HepG2 (cell line): ENCODE measurements at regions not wholly inside any gene's neighbourhood (a gene's known extent, or its start where the extent isn't known, plus 50 kb on each side); places are given as distances from the start of the nearest gene placed in this dataset.

Source experiments
- ATAC-seq: fragments of 200-7000 bp; cut with Tn5 transposase; 3 replicates; pipeline ENCODE4 v1.9.1; 2020; ENCODE audit warnings: mild to moderate bottlenecking, moderate library complexity
- BruUV-seq: library from RNA; stranded (reverse); fragments of 400-500 nt; replicated peaks from 2 replicates; lab custom pipeline; 2021; lab: Mats Ljungman, UMichigan
- CTCF ChIA-PET: fragments of 300-600 bp; formaldehyde crosslinking; extraction: SDS; loops from one replicate; lab custom pipeline; 2021; ENCODE audit warnings: low total read pairs, inconsistent platforms, low intra/inter-chr PET ratio; lab: Yijun Ruan, JAX
- POLR2A ChIA-PET: fragments of 350-600 bp; sonication (Branson Sonifier 250); formaldehyde crosslinking; loops from one replicate; lab custom pipeline; 2020; ENCODE audit warnings: antibody characterized with exemption, inconsistent platforms; lab: Yijun Ruan, JAX
- DNase-seq: peaks from one replicate; pipeline ENCODE4 v3.0.0-alpha.2; 2015; ENCODE audit warnings: low spot score
- FAIRE-seq: peaks from 3 replicates; lab custom pipeline; 2011; peaks lifted over from hg19 to GRCh38; lab: Jason Lieb, UNC
- H2AFZ ChIP-seq: one replicate; pipeline ENCODE4 v1.6.1; 2011; ENCODE audit warnings: low read length, inconsistent platforms
- H3K27ac ChIP-seq: fragments of 300-600 bp; 3 replicates; pipeline ENCODE4 v1.8.0; 2011; ENCODE audit warnings: mixed run types, mild to moderate bottlenecking, mixed read lengths, low read length, inconsistent platforms; ENCODE audit not compliant: insufficient read depth; ENCODE audit errors: extremely low read length
- H3K27me3 ChIP-seq, 2 experiments: fragments of 200-600 bp in 1 of 2; 2 replicates in 1 of 2; 3 replicates in 1 of 2; pipeline versions ENCODE4 v1.6.0 to v1.8.0; 2011; ENCODE audit warnings: low read length in 2 of 2, mild to moderate bottlenecking in 2 of 2, moderate library complexity in 2 of 2, inconsistent platforms in 1 of 2; ENCODE audit not compliant: insufficient read depth in 2 of 2, control insufficient read depth in 1 of 2
- H3K36me3 ChIP-seq, 2 experiments: fragments of 200-600 bp in 1 of 2; replicated peaks in 1 of 2; 2 replicates in 1 of 2; 3 replicates in 1 of 2; pipeline versions ENCODE4 v1.5.1 to v1.8.0; 2011; ENCODE audit warnings: low read length in 2 of 2, inconsistent platforms in 1 of 2; ENCODE audit not compliant: insufficient read depth in 2 of 2, control insufficient read depth in 1 of 2
- H3K4me1 ChIP-seq: 2 replicates; pipeline ENCODE4 v1.5.1; 2012; ENCODE audit warnings: low read length, inconsistent platforms; ENCODE audit not compliant: insufficient read depth
- H3K4me2 ChIP-seq: 2 replicates; pipeline ENCODE4 v1.6.0; 2011; ENCODE audit warnings: low read depth, low read length, inconsistent platforms
- H3K4me3 ChIP-seq, 3 experiments: fragments of 200-600 bp in 1 of 3; sonication (generic), shearing (Covaris generic) in 1 of 3; replicated peaks in 1 of 3; 2 replicates each; pipeline ENCODE4 v1.5.1; 2011 to 2016; ENCODE audit warnings: low read length in 3 of 3, inconsistent platforms in 2 of 3, low read depth in 2 of 3, mild to moderate bottlenecking in 2 of 3, control low read depth in 1 of 3, mixed read lengths in 1 of 3; ENCODE audit not compliant: insufficient read depth in 1 of 3
- H3K79me2 ChIP-seq: one replicate; pipeline ENCODE4 v1.6.1; 2011; ENCODE audit warnings: low read length, inconsistent platforms; ENCODE audit not compliant: insufficient read depth
- H3K9ac ChIP-seq: 2 replicates; pipeline ENCODE4 v1.6.0; 2011; ENCODE audit warnings: mild to moderate bottlenecking, low read depth, low read length, inconsistent platforms; ENCODE audit not compliant: insufficient read depth
- H3K9me3 ChIP-seq: 2 replicates; pipeline ENCODE4 v1.5.1; 2012; ENCODE audit warnings: mild to moderate bottlenecking, low read length
- H4K20me1 ChIP-seq: 2 replicates; pipeline ENCODE4 v1.6.0; 2011; ENCODE audit warnings: inconsistent platforms, mild to moderate bottlenecking, low read length, moderate library complexity; ENCODE audit not compliant: insufficient read depth
- ELF1 ChIP-seq: sonication (generic); formaldehyde crosslinking; IDR thresholded peaks from 2 replicates; pipeline ENCODE4 v1.4.0; 2020; ENCODE audit warnings: missing genetic modification reagents
- FOXM1 ChIP-seq: sonication (generic); formaldehyde crosslinking; IDR thresholded peaks from 2 replicates; pipeline ENCODE4 v1.5.0; 2020; ENCODE audit warnings: missing genetic modification reagents
- GLI4 ChIP-seq: sonication (generic); formaldehyde crosslinking; IDR thresholded peaks from 2 replicates; pipeline ENCODE4 v1.5.1; 2020; ENCODE audit warnings: missing genetic modification reagents, mild to moderate bottlenecking, moderate library complexity, borderline replicate concordance
- HES4 ChIP-seq: sonication (generic); formaldehyde crosslinking; IDR thresholded peaks from 2 replicates; pipeline ENCODE4 v1.9.0; 2021; ENCODE audit warnings: mild to moderate bottlenecking, missing genetic modification reagents, borderline replicate concordance
- MYNN ChIP-seq: sonication (generic); formaldehyde crosslinking; IDR thresholded peaks from 2 replicates; pipeline ENCODE4 v1.4.0; 2020; ENCODE audit warnings: mild to moderate bottlenecking, low read depth, missing genetic modification reagents
- SP1 ChIP-seq, 2 experiments: fragments of 450-650 bp in 1 of 2; sonication (generic) in 1 of 2; formaldehyde crosslinking in 1 of 2; IDR thresholded peaks; 2 replicates each; pipeline versions ENCODE4 v1.4.0 to v1.6.1; 2016 to 2020; ENCODE audit warnings: missing genetic modification reagents in 1 of 2
- ZNF282 ChIP-seq: fragments of 450-650 bp; IDR thresholded peaks from 2 replicates; pipeline ENCODE4 v1.6.1; 2018; ENCODE audit not compliant: partially characterized antibody
- ZNF441 ChIP-seq: sonication (generic); formaldehyde crosslinking; IDR thresholded peaks from 2 replicates; pipeline ENCODE4 v1.7.0; 2021; ENCODE audit warnings: missing genetic modification reagents, borderline replicate concordance
- ZNF451 ChIP-seq: sonication (generic); formaldehyde crosslinking; IDR thresholded peaks from 2 replicates; pipeline ENCODE4 v1.5.0; 2020; ENCODE audit warnings: mild to moderate bottlenecking, missing genetic modification reagents
- WGBS: methylation state at CpG from one replicate; pipeline ENCODE4 v1.1.6; 2017; ENCODE audit warnings: low lambda C conversion rate; 5-methylcytosine and 5-hydroxymethylcytosine counted together
- in situ Hi-C: cut with HindIII; loops from 2 replicates; pipeline ENCODE4 v1.10.0; 2017; ENCODE audit warnings: low pct_unique_long_range_greater_than_20kb; ENCODE audit not compliant: extremely low pct_ligation_motif_present
- intact Hi-C: fragments of 100-400 bp; cut with micrococcal nuclease; formaldehyde crosslinking; loops from one replicate; pipeline ENCODE4 v1.10.0; 2022; ENCODE audit not compliant: unreplicated experiment
- TF ChIP-seq, protein P1 (sequence below): sonication (generic); formaldehyde crosslinking; IDR thresholded peaks from 2 replicates; pipeline ENCODE4 v1.5.1; 2020; ENCODE audit warnings: mild to moderate bottlenecking, moderate library complexity, missing genetic modification reagents
- TF ChIP-seq, protein P2 (sequence below): sonication (generic); formaldehyde crosslinking; IDR thresholded peaks from 2 replicates; pipeline ENCODE4 v1.4.0; 2020; ENCODE audit warnings: mild to moderate bottlenecking, missing genetic modification reagents

DNA sequence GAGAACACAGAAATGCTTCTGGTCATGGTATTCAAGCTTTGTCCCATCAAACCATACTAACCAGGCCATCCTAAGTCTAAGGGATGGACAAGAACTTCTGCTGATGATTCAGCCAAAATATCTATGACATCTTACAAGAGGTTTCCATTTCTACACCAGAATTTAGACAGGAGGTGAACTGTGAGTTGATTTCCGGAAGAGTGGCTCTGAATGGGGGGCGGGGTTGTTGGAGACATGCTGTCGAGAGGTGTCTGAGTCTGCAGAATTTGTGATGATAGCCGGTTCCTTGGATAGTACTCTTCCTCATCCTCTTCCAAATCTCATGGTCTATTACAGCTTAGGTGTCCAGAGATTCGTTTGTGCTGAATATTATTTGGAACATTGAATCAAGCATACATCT lies 408.7 kb upstream of the TCF4 start:
- Histone ChIP-seq H3K9me3 (peaks cover 85% of the 10 kb centered on the region), H3K36me3 (no peaks in the 10 kb centered on the region), H3K27me3 (no peaks in the 10 kb centered on the region), H3K4me1 (no peaks in the 10 kb centered on the region), H3K79me2 (no peaks in the 10 kb centered on the region), H3K27ac (no peak overlapping the region), H3K4me2 (no peak overlapping the region), H3K4me3 (no peak overlapping the region), H3K9ac (no peak overlapping the region), H2AFZ (no peak overlapping the region), H4K20me1 (no peaks in the 10 kb centered on the region)
- no peak for ATAC-seq
- 5% methylated on average over 5 of the region's 5 CpGs for WGBS
- intact Hi-C loops (no loop called here), in situ Hi-C loops (no loop called here)
- no peak for FAIRE-seq
- no TSS peak for BruUV-seq
- DNase-seq, result no peak
- TF ChIP-seq SP1 (IDR thresholded peaks at IDR 0.05) (no peak), SP1 (CRISPR knock-in tag; IDR thresholded peaks at IDR 0.05) (no peak), ZNF451 (CRISPR knock-in tag) (no peak), MYNN (CRISPR knock-in tag) (no peak), ZNF282 (no peak), GLI4 (CRISPR knock-in tag) (no peak), ZNF441 (no peak), ELF1 (CRISPR knock-in tag) (no peak), FOXM1 (CRISPR knock-in tag) (no peak), HES4 (CRISPR knock-in tag) (no peak)
- TF ChIP-seq, protein P1, sequence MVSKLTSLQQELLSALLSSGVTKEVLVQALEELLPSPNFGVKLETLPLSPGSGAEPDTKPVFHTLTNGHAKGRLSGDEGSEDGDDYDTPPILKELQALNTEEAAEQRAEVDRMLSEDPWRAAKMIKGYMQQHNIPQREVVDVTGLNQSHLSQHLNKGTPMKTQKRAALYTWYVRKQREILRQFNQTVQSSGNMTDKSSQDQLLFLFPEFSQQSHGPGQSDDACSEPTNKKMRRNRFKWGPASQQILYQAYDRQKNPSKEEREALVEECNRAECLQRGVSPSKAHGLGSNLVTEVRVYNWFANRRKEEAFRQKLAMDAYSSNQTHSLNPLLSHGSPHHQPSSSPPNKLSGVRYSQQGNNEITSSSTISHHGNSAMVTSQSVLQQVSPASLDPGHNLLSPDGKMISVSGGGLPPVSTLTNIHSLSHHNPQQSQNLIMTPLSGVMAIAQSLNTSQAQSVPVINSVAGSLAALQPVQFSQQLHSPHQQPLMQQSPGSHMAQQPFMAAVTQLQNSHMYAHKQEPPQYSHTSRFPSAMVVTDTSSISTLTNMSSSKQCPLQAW, result no peak
- TF ChIP-seq, protein P2, sequence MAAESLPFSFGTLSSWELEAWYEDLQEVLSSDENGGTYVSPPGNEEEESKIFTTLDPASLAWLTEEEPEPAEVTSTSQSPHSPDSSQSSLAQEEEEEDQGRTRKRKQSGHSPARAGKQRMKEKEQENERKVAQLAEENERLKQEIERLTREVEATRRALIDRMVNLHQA, result no peak
- ChIA-PET POLR2A (no interaction called here), CTCF (no interaction called here)
